ENCODE measurements at regions not wholly inside any gene's neighbourhood (a gene's known extent, or its start where the extent isn't known, plus 50 kb on each side); places are given as distances from the start of the nearest gene placed in this dataset.

DNA sequence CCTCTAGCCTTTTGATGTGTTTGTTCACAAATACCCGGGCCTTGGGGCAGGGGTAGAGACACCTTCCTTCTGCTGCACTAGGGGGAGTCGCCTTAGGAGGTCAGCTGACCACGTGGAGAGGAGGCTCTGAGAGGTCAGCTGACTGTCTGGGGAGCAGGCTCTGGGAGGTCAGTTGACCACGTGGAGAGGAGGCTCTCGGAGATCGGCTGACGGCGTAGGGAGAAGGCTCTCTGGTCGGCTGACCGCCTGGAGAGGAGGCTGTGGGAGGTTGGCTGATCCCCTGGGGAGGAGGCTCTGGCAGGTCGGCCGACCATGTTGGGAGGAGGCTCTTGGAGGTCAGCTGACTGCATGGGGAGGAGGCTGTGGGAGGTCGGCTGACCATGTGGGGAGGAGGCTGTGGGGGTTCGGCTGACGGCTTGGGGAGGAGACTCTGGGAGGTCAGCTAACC, 59.6 kb upstream of the LYZL1 start (continued):
- TF ChIP-seq POLR2AphosphoS2 (IDR thresholded peaks at IDR 0.05; ENCODE audit: low read length): no peak
- TF ChIP-seq, protein P1, sequence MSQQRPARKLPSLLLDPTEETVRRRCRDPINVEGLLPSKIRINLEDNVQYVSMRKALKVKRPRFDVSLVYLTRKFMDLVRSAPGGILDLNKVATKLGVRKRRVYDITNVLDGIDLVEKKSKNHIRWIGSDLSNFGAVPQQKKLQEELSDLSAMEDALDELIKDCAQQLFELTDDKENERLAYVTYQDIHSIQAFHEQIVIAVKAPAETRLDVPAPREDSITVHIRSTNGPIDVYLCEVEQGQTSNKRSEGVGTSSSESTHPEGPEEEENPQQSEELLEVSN (IDR thresholded peaks at IDR 0.05; ENCODE audit: borderline replicate concordance in 1 of 2, extremely low read depth in 1 of 2, insufficient read depth in 1 of 2, insufficient read length in 1 of 2, low read depth in 1 of 2, low read length in 1 of 2, poor library complexity in 1 of 2, severe bottlenecking in 1 of 2): peak in 1 of 2 experiments; percentile 75
- TF ChIP-seq, protein P2, sequence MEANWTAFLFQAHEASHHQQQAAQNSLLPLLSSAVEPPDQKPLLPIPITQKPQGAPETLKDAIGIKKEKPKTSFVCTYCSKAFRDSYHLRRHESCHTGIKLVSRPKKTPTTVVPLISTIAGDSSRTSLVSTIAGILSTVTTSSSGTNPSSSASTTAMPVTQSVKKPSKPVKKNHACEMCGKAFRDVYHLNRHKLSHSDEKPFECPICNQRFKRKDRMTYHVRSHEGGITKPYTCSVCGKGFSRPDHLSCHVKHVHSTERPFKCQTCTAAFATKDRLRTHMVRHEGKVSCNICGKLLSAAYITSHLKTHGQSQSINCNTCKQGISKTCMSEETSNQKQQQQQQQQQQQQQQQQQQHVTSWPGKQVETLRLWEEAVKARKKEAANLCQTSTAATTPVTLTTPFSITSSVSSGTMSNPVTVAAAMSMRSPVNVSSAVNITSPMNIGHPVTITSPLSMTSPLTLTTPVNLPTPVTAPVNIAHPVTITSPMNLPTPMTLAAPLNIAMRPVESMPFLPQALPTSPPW (CRISPR knock-in tag; IDR thresholded peaks at IDR 0.05): peak; percentile 77
- TF ChIP-seq, protein P3, sequence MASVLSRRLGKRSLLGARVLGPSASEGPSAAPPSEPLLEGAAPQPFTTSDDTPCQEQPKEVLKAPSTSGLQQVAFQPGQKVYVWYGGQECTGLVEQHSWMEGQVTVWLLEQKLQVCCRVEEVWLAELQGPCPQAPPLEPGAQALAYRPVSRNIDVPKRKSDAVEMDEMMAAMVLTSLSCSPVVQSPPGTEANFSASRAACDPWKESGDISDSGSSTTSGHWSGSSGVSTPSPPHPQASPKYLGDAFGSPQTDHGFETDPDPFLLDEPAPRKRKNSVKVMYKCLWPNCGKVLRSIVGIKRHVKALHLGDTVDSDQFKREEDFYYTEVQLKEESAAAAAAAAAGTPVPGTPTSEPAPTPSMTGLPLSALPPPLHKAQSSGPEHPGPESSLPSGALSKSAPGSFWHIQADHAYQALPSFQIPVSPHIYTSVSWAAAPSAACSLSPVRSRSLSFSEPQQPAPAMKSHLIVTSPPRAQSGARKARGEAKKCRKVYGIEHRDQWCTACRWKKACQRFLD (CRISPR knock-in tag; IDR thresholded peaks at IDR 0.05): peak; percentile 53
- TF ChIP-seq SPI1 (IDR thresholded peaks at IDR 0.05; ENCODE audit: borderline replicate concordance, low read depth, low read length): no peak
- TF ChIP-seq RB1 (IDR thresholded peaks at IDR 0.05; ENCODE audit: low read depth): no peak
- peak; percentile 37 for TF ChIP-seq PHF20 (IDR thresholded peaks at IDR 0.05; ENCODE audit: partially characterized antibody)
- TF ChIP-seq ZNF263 (CRISPR knock-in tag; IDR thresholded peaks at IDR 0.05; ENCODE audit: borderline replicate concordance): peak; percentile 35; the same call in 1 of the 2 replicates
- TF ChIP-seq GATAD2B (IDR thresholded peaks at IDR 0.05; ENCODE audit: borderline replicate concordance): no peak
- no peak for TF ChIP-seq NFE2 (IDR thresholded peaks at IDR 0.05; ENCODE audit: low read depth)
- TF ChIP-seq SMARCC2 (IDR thresholded peaks at IDR 0.05; ENCODE audit: low read depth): no peak
- TF ChIP-seq RAD51 (IDR thresholded peaks at IDR 0.05; ENCODE audit: borderline replicate concordance, low read depth): peak; percentile 94
- 0 out of 2 replicates have a peak, but pooled peaks have one; percentile 52 for TF ChIP-seq ZNF175 (CRISPR knock-in tag; IDR thresholded peaks at IDR 0.05; ENCODE audit: low read depth)
- TF ChIP-seq, protein P4, sequence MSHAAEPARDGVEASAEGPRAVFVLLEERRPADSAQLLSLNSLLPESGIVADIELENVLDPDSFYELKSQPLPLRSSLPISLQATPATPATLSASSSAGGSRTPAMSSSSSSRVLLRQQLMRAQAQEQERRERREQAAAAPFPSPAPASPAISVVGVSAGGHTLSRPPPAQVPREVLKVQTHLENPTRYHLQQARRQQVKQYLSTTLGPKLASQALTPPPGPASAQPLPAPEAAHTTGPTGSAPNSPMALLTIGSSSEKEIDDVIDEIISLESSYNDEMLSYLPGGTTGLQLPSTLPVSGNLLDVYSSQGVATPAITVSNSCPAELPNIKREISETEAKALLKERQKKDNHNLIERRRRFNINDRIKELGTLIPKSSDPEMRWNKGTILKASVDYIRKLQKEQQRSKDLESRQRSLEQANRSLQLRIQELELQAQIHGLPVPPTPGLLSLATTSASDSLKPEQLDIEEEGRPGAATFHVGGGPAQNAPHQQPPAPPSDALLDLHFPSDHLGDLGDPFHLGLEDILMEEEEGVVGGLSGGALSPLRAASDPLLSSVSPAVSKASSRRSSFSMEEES (CRISPR knock-in tag; IDR thresholded peaks at IDR 0.05): peak; percentile 47
- peak; percentile 65; the same call in 1 of the 2 replicates for TF ChIP-seq ZNF583 (CRISPR knock-in tag; IDR thresholded peaks at IDR 0.05)
- TF ChIP-seq, protein P5, sequence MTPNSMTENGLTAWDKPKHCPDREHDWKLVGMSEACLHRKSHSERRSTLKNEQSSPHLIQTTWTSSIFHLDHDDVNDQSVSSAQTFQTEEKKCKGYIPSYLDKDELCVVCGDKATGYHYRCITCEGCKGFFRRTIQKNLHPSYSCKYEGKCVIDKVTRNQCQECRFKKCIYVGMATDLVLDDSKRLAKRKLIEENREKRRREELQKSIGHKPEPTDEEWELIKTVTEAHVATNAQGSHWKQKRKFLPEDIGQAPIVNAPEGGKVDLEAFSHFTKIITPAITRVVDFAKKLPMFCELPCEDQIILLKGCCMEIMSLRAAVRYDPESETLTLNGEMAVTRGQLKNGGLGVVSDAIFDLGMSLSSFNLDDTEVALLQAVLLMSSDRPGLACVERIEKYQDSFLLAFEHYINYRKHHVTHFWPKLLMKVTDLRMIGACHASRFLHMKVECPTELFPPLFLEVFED (CRISPR knock-in tag; conservative IDR thresholded peaks at IDR 0.05): no peak
- no peak for TF ChIP-seq EWSR1 (IDR thresholded peaks at IDR 0.05; ENCODE audit: borderline replicate concordance, low read depth, partially characterized antibody)
- TF ChIP-seq NR2C2 (CRISPR knock-in tag; IDR thresholded peaks at IDR 0.05): 0 out of 2 replicates have a peak, but pooled peaks have one; percentile 25
- TF ChIP-seq NR2C2 (tag; IDR thresholded peaks at IDR 0.05): peak; percentile 91
- peak; percentile 34; the same call in 1 of the 2 replicates for TF ChIP-seq RNF2 (IDR thresholded peaks at IDR 0.05)
- no peak for TF ChIP-seq ARID1B (IDR thresholded peaks at IDR 0.05)
